ENCODE measurements at regions not wholly inside any gene's neighbourhood (a gene's known extent, or its start where the extent isn't known, plus 50 kb on each side); places are given as distances from the start of the nearest gene placed in this dataset.

DNA sequence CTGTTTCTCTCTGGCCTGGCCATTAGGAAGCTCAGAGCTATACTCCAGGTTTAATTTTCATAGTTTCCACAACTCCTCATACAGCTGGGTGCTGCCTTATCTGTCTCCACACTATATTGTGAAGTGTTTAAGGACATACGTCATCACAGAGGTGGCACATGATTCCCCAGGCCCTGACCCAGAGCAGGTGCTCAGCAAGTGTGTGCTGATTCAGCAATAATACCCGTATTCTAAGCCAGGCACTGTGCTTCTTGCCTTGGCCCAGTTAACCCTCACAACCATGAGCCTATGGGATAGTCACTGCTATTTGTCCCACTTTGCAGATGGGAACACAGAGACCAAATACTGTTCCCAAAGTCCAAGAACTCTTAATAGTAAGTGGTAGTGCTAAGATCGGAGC is 93.5 kb upstream of the SMIM23 start:
- DNase-seq: no peak

DNA sequence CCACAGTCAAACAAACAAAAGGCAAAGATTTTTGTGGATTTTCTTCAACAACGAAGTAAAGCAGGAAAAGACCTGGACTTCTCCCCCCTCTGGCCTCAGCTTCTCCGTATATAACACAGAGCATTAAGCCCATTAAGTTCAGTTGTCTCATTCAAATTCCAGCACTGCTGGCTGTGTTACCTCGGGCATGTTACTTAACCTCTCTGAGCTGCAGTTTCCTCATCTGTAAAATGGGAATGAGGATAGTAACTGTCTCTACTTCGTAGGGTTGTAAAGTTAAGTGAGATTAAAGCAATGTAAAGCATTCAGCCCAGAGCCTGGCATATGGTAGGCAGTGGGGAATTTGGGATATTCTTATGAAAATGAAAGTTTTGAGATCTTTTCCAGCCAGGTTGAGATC is 92.7 kb upstream of the SMIM23 start:
- DNase-seq: no peak

DNA sequence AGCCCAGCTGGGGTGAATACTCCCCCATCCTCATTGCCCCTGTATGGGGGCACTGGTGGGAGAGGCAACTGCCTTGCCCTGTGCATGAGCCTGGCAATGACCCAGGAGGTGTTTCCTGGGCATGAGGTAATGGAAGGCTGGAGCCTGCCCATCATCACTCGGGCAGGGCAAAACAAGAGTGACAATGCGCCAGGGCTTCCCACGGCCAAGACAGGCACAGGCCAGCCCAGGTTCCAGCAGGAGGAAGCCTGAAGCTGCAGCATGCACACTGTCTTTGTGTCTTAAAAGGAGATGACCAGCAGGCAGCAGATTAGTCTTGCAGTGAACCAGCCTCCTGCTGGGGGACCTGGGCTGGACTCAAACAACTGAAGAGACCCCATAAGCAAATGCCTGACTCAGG is 92.2 kb upstream of the SMIM23 start:
- no peak for DNase-seq

DNA sequence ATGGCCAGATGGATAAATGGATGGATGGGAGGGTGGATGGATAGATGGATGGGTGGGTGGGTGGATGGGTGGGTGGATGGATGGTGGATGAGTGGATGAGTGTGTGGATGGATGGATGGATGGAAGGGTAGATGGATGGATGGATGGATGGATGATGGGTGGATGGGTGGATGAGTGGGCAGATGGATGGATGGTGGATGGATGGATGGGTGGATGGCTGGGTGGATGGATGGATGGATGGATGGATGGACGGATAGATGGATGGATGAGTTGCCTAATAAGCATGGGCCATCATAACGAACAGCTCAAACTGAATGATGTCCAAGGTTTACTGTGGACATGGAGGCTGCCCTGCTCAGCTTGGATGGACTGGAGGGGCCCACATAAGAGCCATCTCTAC is 89.8 kb upstream of the SMIM23 start:
- DNase-seq: no peak

DNA sequence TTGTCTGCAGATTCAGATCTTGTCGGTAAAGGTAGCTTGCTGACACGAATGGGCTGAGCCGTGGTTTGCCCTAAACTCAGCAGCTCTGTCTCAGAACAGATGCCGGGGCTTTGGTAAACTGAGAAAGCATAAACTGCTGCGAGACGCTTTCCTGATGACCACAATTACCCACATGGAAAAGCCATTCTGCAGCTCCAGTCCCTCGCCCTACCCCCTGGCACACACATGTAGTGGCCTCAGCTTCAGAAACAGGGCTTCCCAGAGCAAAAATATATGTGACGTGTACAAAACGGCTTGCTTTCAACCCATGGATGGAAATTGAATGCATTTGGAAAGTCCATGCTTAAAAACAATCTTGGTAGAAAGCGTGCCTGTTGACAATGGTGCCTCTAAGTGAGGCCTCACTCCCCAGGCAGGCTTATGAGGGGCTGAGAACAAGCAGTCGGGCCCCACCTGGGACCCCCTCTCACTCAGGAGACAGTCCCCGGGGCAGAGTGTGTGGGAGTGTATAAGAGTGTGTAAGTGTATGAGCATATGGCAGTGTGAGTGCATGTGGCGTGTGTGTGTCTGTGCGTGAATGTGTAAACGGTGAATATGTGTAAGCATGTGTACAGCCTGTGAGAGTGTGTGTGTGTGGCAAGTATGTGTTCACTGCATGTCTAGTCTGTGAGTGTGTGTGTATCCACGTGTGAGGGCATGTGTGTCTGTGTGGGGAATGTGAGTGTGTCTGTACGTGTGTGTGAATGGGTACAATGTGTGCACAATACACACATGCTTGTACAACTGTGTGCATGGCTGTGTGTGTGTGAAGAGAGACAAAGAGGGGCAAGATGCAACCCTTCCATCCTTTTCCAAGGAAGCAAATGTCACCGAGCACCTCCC is 88.2 kb upstream of the SMIM23 start:
- DNase-seq: no peak

DNA sequence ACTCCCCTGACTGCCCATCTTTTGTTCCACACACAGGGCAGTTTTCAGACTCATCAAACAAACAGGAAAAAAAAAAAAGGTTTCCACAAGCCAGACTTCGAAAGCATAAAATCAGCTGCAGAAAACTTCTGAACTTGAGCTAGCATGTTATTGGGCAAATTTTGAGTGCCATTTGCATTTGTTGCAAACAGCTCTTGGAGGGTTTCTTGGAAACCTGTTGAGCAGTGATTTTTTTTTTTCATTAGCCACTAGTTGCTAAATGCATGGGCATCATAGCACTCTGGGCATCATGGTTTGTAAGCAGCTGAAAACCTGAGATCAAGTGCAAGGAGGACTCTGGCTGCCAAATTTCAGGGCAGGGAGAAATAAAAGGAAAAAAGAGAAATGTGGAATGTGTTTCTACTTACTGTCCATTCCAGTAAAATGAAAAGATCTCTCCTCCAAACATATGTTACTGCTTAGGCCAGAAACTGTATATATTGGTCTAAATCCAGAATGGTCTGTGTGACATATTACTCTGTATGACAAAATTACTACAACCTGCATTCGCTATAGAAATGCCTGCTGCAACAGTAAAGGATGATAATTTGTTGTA is 85.2 kb upstream of the SMIM23 start:
- peak; percentile 8 for DNase-seq

DNA sequence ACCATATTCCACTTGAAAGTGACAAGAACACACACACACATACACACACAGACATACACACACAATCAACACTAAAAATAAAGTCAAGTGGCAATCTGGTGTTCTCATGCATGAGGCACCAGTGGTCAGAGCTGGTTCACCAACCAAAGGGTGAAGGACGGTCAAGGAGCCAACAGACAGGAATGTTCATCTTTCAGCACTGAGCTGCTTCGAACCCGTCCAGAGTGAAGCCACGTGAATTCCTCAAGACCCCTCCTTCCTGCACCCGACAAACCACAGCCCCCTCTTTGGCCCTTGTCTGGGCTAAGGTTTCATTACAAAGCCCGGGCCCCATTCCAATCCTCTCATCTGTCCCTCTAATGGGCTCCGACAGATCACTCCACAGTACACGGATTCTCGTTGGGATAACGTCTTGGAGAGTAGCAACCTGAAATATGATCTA is 84.5 kb upstream of the SMIM23 start:
- peak; percentile 8 for DNase-seq

DNA sequence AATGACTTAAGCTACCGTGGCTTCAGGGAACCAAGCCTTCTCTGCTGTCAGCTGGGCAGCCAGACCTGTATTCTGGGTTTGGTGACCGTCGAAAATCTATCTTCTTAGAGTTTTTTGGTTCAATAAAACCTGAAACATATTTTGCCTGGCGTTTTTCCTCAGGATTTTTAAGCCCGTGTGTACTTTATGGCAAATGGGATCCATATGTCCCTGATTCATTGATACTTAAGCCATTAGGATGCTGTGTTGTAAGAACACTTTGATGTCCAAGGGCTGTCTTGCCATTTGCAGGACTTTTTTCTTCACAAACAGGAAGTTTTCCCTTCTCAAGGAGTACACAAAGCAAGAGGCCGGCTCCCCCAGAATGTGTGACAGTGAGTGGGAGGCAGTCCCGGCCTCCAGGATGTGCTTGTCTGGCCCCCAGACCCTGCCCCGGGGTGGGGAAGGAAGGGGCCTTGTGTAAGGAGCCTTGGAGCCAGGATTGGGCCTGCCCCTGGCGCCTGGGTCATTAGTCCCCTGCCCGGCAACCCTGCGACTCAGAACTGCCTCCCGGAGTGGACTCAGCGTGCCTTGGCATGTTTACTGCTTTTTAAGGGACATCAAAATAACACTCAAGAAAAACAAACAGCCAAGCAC is 83.4 kb upstream of the SMIM23 start:
- no peak for DNase-seq

DNA sequence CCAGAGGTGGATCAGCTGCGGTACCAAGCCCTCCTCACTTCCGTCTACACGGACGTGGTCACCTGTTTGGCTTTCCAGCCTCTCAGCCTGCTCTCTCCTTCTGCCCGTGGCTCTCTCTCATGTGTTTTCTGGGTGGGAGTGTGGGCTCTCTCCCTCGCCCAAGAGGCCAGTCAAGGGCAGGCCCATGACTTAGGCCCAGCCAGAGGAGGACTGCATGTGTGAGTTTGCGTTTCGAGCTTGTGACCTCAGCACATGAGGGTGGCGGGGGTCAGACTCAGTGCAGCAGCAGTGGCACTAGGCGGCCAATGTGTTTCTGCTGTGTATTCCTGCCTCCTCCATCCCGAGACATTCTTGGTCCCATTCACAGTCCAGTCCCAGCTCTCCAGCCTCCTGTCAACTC is 82.5 kb upstream of the SMIM23 start:
- no peak for DNase-seq

DNA sequence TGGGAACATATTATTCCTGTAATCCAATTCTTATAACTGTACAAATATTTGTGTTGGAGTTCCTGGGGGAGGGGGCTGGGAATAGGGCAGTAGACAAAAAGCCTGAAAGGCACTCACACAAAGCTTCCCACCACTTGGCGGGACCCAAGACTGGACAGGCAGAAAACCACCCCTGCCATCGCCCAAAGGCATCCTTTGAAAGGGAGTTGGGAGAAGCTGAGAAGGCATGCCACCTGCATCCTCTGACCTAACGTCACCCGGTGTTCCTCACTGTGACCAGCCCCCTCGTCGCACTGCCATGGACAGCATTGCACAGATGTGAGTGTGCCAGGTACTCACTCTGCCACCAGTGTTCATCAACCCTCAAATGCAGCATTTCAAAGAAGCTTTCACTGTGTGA is 80.6 kb upstream of the SMIM23 start:
- DNase-seq: no peak

DNA sequence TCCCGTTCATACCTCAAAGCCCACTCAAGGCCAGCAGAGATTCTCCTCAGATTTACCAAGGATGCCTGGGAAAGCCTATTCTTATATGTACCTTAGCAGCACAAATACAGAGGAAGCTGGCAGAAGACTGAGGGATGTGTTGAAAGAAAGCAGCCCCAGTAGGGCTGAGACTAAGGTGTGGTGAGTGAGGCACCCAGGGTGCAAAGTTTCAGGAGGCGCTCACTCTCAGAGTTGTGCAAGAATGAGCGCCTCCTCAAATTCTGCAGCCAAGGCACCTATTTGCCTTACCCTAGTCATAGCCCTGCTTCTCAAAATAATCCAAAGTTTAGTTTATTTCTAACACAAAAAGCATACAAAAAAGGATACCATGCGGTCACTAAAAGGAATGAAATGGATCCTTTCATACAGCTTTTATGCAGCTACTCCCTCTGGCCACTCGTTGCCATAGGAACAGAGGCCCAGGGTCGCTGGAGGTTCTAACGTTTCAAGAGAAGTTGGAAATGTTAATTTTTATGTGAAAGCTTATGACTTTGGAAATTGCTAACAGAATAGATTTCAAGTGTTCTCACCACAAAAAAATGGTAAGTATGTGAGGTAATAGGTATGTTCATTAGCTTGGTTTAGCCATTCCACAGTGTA is 79.7 kb upstream of the SMIM23 start:
- DNase-seq: no peak

DNA sequence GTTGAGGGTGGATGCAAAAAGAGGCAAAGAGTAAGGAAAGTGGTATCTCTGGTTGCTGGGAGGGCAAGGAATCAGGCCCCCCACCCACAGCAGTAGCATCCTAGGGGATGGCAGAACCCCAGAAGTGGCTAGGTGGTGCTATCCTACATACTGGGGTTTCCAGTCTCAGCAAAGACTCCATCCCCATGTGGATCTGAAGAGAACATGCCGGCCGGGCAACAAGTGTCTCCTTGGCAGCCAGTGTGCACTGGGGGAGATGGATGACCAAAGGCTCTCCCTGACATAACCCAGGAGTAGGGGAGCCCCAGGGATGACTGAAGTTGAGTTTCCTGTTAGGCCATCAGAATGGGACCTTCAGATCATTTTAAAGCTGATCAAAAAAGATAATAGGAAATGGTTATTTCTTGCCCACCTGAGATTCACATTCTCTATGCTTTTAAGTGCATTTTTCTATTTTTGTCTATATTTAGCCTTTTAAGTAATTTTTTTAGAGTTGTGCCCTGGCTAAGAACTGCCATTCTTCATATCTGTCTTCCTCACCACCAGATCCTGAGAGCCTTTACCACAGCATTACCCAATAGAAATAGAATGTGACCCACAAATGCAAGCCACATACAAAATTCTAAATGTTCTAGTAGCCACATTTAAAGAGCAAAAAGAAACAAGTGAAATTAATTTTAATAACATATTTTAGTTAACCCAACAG is 78.7 kb upstream of the SMIM23 start:
- DNase-seq: no peak

DNA sequence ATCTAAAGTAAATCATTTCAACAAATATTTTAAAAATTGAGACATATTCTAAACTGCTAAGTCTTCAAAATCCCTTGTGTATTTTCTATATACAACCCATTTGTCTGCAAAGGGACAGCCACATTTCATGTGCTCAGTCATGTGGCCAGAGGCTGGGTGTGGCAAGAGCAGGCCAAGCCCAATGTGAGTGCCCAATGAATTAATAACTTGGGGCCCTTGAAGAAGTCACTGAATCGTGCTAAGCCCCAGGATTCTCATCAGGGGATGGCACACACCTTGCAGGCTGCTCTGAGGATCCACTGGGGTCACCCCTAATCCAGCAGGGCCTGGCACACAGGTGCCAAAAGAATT is 78.2 kb upstream of the SMIM23 start:
- DNase-seq: no peak

DNA sequence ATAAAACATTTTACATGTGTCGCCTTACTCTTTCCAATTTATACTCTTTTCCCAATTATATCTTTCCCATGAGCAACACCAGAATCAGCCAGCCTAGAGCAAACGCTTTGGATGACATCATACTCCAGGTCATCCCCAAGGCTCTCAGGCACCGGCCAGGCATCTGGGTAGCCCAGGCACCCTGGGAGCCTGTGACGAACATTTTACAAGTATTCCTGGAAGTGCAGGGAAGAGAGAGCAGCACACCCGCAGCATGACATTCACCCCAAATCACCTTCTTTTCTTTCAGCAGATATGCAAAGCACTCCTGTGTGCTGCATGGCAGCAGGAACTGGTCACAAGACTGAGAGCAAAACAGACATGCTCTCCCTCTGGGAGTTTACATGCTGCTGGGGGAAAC is 75.7 kb upstream of the SMIM23 start:
- no peak for DNase-seq

DNA sequence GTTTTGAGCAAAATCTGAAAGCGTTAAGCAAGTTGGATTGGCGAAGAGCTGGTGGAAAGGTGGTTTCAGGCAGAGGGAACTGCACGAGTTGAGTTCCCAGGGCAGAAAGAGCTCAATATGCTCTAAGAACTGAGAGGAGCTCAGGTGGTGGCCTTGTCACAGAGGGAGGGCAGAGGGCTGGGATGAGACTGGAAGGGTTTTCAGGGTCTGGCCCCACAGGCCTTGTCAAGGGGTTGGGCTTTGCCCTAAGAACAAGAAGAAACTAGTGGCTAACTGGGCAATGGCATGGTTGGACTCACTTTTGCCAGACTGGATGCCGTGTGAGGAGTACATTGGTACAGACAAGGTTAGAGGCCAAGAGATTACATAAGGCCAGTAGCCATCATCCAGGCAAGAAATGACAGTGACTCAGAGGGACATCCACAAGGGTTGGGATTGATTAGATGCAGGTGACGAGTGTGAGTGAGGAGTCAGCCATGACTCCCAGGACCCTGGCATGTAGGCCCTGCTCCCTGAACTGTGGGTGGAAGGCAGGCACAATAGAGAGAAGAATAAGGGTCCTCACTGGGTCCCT is 75.1 kb upstream of the SMIM23 start:
- DNase-seq: no peak

DNA sequence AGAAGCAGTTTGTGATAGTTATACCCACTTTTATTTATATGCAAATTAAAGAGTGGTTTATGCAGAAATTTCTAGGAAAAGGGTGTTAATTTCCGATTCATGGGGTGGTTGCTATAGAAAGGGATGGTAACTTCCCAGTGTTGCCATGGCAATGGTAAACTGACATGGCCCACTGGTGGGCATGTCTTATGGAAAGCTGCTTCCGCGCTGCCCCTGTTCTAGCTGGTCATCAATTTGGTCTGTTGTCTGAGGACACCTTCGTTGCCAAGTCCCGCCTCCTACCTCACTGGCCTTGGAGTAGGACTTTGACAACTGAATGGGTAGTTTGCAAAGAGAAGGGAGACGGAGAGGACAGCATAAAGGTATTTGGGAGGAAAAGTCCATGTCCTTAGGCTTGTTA is 74.0 kb upstream of the SMIM23 start:
- no peak for DNase-seq

DNA sequence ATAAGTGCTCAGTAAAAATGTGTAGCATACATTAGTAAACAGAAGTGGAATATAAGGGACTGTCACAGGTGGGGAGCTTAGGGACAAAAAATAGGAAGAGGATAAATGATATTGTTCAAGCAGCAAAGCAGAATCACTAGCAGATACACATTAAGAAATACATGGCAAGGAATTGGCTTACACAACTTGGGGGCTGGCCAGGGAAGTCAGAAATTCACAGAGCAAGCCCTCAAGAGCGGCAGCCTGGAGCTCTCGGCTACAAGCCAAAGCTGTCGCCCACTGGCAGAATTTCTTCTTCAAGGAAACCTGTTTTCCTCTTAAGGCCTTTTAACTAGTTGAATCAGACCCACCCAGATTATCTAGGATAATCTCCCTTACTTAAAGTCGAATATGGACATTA is 73.0 kb upstream of the SMIM23 start:
- no peak for DNase-seq

DNA sequence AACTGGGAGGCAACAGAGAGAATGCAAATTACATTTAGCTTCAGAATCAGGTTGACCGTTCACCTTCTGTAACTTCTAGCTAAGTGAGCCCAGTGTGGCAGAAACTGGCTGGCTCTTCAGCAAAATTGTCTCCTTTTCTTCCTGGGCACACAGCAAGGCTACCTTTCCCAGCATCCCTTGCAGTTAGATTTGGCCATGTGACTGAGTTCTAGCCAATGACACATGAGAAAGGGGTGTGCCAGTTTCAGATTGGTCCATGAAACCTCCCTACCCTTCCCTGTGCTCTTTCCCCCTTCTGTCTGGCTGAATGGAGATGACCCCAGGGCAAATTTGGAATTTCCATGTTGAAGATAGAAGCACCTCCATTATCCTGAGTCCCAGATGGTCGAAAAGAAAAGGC is 72.5 kb upstream of the SMIM23 start:
- DNase-seq: no peak

DNA sequence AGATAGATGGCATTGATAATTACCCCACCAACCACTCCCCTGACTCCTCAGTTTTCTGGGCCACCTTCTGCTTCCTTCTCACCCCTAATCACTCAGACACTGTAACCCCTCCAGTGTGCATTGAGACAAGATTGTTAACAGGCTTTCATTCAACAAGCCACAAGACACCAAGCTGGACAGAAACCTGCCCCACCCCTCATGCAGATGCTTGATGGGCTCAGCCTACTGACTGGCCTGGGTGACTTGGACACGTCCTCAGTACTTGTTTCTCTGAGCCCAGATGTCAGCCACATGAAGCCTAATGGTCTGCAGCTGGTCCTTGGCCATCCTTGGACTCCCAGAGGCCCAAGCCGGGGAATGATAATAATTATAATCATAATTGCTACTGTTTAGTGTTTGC is 71.4 kb upstream of the SMIM23 start:
- no peak for DNase-seq

DNA sequence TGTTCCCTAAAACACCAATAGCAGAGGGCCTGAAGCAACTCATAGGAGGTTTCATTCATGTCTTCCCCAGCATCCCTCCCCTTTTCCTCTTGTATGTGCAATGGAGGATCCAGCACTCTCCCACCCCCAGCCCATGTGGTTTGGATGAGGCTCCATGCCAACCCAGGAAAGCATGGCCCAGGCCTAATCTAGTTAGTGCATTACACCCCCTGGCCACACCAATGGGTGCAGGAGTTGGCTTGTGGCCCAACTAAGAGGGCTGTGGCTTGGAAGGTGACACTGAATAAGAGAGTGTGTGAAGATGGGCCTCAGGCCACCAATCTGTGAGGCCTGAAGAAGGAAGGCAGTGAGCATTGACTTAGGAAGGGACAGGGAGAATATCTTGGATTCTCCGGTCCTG is 70.8 kb upstream of the SMIM23 start:
- DNase-seq: no peak

DNA sequence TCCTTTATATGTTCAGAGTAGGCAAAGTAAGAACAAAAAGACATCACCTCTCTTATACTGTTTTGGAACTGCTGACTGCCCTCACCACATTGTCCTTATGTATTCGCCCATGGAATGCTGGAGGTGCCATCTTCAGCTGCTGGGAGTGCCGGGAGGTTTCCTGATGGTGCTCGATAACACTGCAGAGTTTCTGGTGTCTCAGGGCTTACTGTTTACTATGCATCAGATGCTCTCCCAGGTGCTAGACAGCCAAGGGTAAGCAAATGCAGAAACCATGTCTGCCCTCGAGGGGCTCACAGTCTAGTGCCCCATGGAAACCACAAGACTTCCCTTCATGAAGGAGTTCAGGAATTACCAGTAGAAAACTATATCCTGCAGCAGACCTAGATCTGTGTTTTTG is 70.1 kb upstream of the SMIM23 start:
- no peak for DNase-seq

DNA sequence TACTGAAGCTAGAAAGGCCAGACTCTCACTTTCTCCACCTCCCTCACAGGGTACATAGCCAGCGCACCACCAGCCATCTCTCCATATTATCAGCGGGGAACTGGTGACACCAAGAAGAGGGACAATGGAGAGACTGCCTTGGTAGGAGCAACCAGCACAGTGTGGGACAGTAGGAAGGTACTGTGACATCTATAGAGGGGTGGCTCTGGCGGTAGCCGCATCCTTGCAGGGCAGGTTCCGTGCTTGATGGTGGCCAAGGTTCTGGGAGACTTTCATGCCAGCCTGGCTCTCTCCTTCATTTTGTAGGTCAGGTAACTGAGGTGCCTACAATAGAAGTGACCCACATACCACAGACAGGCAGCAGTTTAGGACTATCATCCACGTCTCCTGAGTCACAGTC is 65.5 kb upstream of the SMIM23 start:
- no peak for DNase-seq

DNA sequence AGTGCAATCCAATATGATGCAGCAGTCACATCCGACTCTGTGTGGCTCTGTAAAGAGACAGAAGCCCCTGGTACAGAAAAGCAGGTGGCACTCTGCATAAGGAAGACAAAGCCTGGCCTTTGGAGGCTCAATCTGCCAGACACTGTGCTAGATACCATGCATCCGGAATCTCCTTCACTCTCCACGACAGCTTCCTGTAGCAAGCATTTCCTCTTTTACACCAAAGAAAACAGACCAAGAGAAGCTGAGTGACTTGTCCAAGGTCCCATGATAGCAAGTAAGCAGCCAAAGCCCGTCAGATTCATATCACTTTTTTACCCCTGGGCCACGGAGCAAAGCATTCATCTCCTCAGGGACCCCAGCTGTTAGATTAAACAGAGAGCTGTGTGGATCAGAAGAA is 64.2 kb upstream of the SMIM23 start:
- no peak for DNase-seq
